ENCODE measurements at regions not wholly inside any gene's neighbourhood (a gene's known extent, or its start where the extent isn't known, plus 50 kb on each side); places are given as distances from the start of the nearest gene placed in this dataset.

DNA sequence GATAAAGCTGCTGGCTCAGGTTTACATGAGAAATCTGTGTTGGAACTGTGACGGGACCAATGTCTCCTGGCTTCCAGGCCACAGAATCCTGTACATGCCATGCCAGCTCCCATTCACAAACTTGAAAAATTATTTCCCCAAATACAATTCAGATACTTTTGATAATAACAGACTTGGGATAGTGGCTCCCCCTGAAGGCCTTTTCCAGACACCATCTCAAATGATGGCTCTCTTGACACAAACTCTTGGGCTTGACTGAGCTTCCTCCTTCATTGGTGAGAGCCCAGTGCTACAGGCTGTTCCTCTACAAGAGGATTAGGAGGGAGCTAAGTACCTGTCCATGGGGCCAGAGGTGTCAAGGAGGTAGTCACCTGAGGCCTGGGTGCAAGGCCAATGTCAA, 104.7 kb upstream of the PAX6 start:
- intact Hi-C loops (cut with micrococcal nuclease) = no loop called here
- Mint-ChIP-seq H3K27me3 (ENCODE audit: insufficient read depth, unreplicated experiment) (no peaks in the 10 kb centered on the region), H3K9me3 (ENCODE audit: unreplicated experiment) (no peaks in the 10 kb centered on the region), H3K27ac (ENCODE audit: low read depth, unreplicated experiment) (no peak overlapping the region), H3K36me3 (ENCODE audit: insufficient read depth, unreplicated experiment) (no peaks in the 10 kb centered on the region), H3K4me3 (ENCODE audit: unreplicated experiment) (no peak overlapping the region), H3K4me1 (ENCODE audit: insufficient read depth, unreplicated experiment) (no peaks in the 10 kb centered on the region)
- ChIA-PET CTCF (interaction anchor here (0.6 to 0.7 kb wide), 2 partner anchors 12 to 679 kb away, joined by 3 to 4 read pairs; no protein-coding TSS in a partner anchor), POLR2A (no interaction called here)
- TF ChIP-seq, protein P1, sequence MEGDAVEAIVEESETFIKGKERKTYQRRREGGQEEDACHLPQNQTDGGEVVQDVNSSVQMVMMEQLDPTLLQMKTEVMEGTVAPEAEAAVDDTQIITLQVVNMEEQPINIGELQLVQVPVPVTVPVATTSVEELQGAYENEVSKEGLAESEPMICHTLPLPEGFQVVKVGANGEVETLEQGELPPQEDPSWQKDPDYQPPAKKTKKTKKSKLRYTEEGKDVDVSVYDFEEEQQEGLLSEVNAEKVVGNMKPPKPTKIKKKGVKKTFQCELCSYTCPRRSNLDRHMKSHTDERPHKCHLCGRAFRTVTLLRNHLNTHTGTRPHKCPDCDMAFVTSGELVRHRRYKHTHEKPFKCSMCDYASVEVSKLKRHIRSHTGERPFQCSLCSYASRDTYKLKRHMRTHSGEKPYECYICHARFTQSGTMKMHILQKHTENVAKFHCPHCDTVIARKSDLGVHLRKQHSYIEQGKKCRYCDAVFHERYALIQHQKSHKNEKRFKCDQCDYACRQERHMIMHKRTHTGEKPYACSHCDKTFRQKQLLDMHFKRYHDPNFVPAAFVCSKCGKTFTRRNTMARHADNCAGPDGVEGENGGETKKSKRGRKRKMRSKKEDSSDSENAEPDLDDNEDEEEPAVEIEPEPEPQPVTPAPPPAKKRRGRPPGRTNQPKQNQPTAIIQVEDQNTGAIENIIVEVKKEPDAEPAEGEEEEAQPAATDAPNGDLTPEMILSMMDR (IDR thresholded peaks at IDR 0.05; ENCODE audit: unreplicated experiment) = no peak
- no TSS peak for BruUV-seq (replicated peaks)
- DNase-seq (ENCODE audit: unreplicated experiment) = no peak

DNA sequence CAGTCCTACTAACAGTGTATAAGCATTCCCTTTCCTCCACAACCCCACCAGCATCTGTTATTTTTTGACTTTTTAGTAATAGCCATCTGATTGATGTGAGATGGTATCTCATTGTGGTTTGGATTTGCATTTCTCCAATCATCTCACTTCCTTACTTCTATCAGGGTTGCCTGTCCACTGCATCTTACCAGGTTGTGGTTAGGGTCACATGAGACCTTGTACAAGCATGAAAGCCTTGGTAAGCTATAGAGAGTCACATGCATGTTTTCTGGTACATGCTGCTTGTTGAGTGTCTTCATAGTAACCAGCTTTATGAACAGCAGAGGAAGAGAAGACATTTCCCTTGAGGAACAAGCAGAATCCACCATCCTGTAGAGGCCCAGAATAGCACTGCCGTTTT, 102.9 kb upstream of the PAX6 start:
- Mint-ChIP-seq H3K36me3 (ENCODE audit: insufficient read depth, unreplicated experiment) (no peaks in the 10 kb centered on the region), H3K4me3 (ENCODE audit: unreplicated experiment) (no peak overlapping the region), H3K27me3 (ENCODE audit: insufficient read depth, unreplicated experiment) (no peaks in the 10 kb centered on the region), H3K27ac (ENCODE audit: low read depth, unreplicated experiment) (no peak overlapping the region), H3K4me1 (ENCODE audit: insufficient read depth, unreplicated experiment) (no peaks in the 10 kb centered on the region), H3K9me3 (ENCODE audit: unreplicated experiment) (no peaks in the 10 kb centered on the region)
- ChIA-PET CTCF (no interaction called here), POLR2A (no interaction called here)
- no TSS peak for BruUV-seq (replicated peaks)
- intact Hi-C loops (cut with micrococcal nuclease) = no loop called here
- TF ChIP-seq, protein P1 (IDR thresholded peaks at IDR 0.05; ENCODE audit: unreplicated experiment) = no peak
- DNase-seq (ENCODE audit: unreplicated experiment) = no peak

DNA sequence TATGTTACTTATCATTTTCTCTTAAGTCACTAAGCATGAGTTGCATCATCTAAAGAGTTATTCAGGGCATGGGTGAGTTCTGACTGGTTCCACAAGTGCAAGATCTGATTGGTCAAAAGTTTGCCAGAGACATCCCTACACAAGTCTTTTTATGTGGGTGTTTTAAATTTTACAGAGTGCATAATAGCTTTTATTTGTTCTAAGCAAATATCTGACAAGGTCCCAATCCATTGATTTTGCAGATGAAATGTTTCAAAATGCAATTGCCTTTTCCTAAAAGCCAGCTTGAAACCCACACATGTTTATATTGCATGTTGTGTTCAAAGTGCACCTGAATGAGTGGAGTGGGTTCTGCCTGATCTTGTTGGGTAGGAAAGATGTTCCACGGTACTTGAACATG, 101.7 kb upstream of the PAX6 start:
- no peak overlapping the region for H3K27ac Mint-ChIP-seq (ENCODE audit: low read depth, unreplicated experiment)
- CTCF ChIA-PET = no interaction called here
- no peak overlapping the region for H3K4me3 Mint-ChIP-seq (ENCODE audit: unreplicated experiment)
- TF ChIP-seq, protein P1 (IDR thresholded peaks at IDR 0.05; ENCODE audit: unreplicated experiment) = no peak
- intact Hi-C loops (cut with micrococcal nuclease) = no loop called here
- H3K9me3 Mint-ChIP-seq (ENCODE audit: unreplicated experiment) = no peaks in the 10 kb centered on the region
- no peak for DNase-seq (ENCODE audit: unreplicated experiment)
- POLR2A ChIA-PET = no interaction called here
- no TSS peak for BruUV-seq (replicated peaks)
- no peaks in the 10 kb centered on the region for H3K4me1 Mint-ChIP-seq (ENCODE audit: insufficient read depth, unreplicated experiment)
- no peaks in the 10 kb centered on the region for H3K36me3 Mint-ChIP-seq (ENCODE audit: insufficient read depth, unreplicated experiment)
- H3K27me3 Mint-ChIP-seq (ENCODE audit: insufficient read depth, unreplicated experiment) = no peaks in the 10 kb centered on the region

DNA sequence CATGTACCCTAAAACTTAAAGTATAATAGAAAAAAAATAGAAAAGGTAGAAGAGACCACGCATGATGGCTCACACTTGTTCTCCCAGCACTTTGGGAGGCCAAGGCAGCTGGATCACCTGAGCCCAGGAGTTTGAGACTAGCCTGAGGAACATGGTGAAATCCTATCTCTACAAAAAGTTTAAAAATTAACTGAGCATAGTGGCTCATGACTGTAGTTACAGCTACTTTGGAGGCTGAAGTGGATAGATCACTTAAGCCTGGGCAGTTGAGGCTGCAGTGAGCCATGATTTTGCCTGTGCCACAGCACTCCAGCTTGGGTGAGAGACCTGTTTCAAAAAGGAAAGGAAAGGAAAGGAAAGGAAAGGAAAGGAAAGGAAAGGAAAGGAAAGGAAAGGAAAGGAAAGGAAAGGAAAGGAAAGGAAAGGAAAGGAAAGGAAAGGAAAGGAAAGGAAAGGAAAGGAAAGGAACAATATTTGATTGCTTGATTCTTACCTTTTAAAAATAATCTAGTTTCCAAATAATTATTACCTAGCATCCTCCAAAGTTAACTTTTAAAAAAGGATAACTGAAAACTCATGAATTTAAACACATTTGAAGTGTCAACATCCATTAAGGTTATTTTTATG, 99.9 kb upstream of the PAX6 start:
- H3K36me3 Mint-ChIP-seq (ENCODE audit: insufficient read depth, unreplicated experiment) = no peaks in the 10 kb centered on the region
- intact Hi-C loops (cut with micrococcal nuclease) = no loop called here
- H3K4me3 Mint-ChIP-seq (ENCODE audit: unreplicated experiment) = no peak overlapping the region
- H3K9me3 Mint-ChIP-seq (ENCODE audit: unreplicated experiment) = no peaks in the 10 kb centered on the region
- CTCF ChIA-PET = no interaction called here
- H3K27me3 Mint-ChIP-seq (ENCODE audit: insufficient read depth, unreplicated experiment) = no peaks in the 10 kb centered on the region
- no peak for DNase-seq (ENCODE audit: unreplicated experiment)
- no peaks in the 10 kb centered on the region for H3K4me1 Mint-ChIP-seq (ENCODE audit: insufficient read depth, unreplicated experiment)
- H3K27ac Mint-ChIP-seq (ENCODE audit: low read depth, unreplicated experiment) = no peak overlapping the region
- TF ChIP-seq, protein P1 (IDR thresholded peaks at IDR 0.05; ENCODE audit: unreplicated experiment) = no peak
- POLR2A ChIA-PET = no interaction called here
- no TSS peak for BruUV-seq (replicated peaks)

All from MCF 10A (cell line).